ENCODE measurements at regions not wholly inside any gene's neighbourhood (a gene's known extent, or its start where the extent isn't known, plus 50 kb on each side); places are given as distances from the start of the nearest gene placed in this dataset.

DNA sequence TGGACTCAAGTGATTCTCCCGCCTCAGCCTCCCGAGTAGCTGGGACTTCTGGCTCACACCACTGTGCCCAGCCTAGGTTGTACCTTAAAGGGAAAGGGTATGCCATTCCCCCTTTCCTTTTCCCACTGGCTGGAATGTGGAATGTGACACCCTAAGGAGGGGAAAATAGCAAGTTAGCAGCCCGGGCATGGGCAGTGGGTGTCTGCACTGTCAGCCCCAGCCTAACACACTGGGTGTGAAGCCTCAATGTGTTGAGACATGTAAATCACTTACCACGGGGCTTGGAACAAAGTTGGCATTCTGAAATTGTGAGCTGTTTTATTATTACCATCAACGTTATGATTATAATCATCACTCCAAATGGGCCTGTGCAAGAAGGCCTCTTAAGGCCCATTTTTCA is 80.8 kb upstream of the PTPN1 start:
- TF ChIP-seq POLR2A (IDR thresholded peaks at IDR 0.05; ENCODE audit: low read depth, low read length): no peak
- TF ChIP-seq POLR2AphosphoS5 (IDR thresholded peaks at IDR 0.05; ENCODE audit: low read depth, low read length): no peak

Data from GM12892 (cell line).